ENCODE measurements at regions not wholly inside any gene's neighbourhood (a gene's known extent, or its start where the extent isn't known, plus 50 kb on each side); places are given as distances from the start of the nearest gene placed in this dataset.
A peak's percentile ranks its signal among the peaks of the same experiment; 100 is the strongest.

GRCh38 chr20:39103305-39103704, 141.2 kb downstream of the DHX35 start:
- CTCF ChIA-PET (ENCODE audit: partially characterized antibody): interaction anchor here (1.1 to 4.9 kb wide), 6 partner anchors 8 to 54 kb away, joined by 3 to 30 read pairs (median 4); no protein-coding TSS in a partner anchor
- no peak for DNase-seq (ENCODE audit: low read depth in 1 of 2, low spot score in 2 of 2)
- Histone ChIP-seq H2BK12ac (ENCODE audit: low read depth, low read length) (no peak overlapping the region), H3K9me3 (ENCODE audit: insufficient read depth in 2 of 2, low read depth in 1 of 2, low read length in 1 of 2) (peaks cover 0 to 4% of the 10 kb centered on the region in 2 experiments; a peak in 2 of 4 replicates), H4K91ac (replicated peaks; ENCODE audit: insufficient read length, low read length) (peak overlapping the region; percentile 37), H3K4me3 (ENCODE audit: extremely low read depth in 1 of 4, insufficient read depth in 2 of 4, low read depth in 3 of 4, low read length in 4 of 4) (no peak overlapping the region), H3K23ac (ENCODE audit: insufficient read length) (no peak overlapping the region), H3K4me2 (ENCODE audit: insufficient read depth in 1 of 2, low read depth in 2 of 2, low read length in 2 of 2) (no peak overlapping the region), H2AK5ac (ENCODE audit: low read depth, low read length) (no peak overlapping the region), H3K23me2 (ENCODE audit: low read depth, low read length) (peaks cover 3% of the 10 kb centered on the region; the same call in 1 of the 2 replicates), H3K9ac (replicated peaks in 1 of 4; ENCODE audit: extremely low read depth in 1 of 4, low read depth in 3 of 4, low read length in 3 of 4) (no peak overlapping the region), H4K20me1 (replicated peaks in 1 of 2; ENCODE audit: control insufficient read depth in 1 of 2, insufficient read depth in 2 of 2, low read length in 2 of 2) (peaks cover 0 to 3% of the 10 kb centered on the region in 2 experiments), H4K5ac (ENCODE audit: insufficient read length, low read depth, low read length) (no peak overlapping the region), H3K18ac (ENCODE audit: extremely low read depth, low read length) (no peak overlapping the region), H3K79me2 (ENCODE audit: control insufficient read depth in 1 of 2, insufficient read depth in 2 of 2, low read length in 2 of 2) (no peaks in the 10 kb centered on the region), H3K27ac (ENCODE audit: low read depth, low read length) (no peak overlapping the region), H2BK5ac (ENCODE audit: low read depth, low read length) (no peak overlapping the region), H2BK120ac (replicated peaks; ENCODE audit: low read depth, low read length) (no peak overlapping the region), H3K36me3 (ENCODE audit: control insufficient read depth in 2 of 4, insufficient read depth in 4 of 4, low read length in 3 of 4) (no peaks in the 10 kb centered on the region), H4K8ac (ENCODE audit: extremely low read depth, insufficient read depth, low read length) (no peak overlapping the region), H3K14ac (ENCODE audit: insufficient read length) (no peak overlapping the region), H3K4ac (replicated peaks; ENCODE audit: insufficient read length, low read depth, low read length) (no peak overlapping the region), H2BK20ac (ENCODE audit: low read length) (no peak overlapping the region), H3K56ac (replicated peaks; ENCODE audit: insufficient read length, low read depth, low read length) (no peak overlapping the region), H3K79me1 (ENCODE audit: low read depth, low read length) (no peaks in the 10 kb centered on the region), H2BK15ac (ENCODE audit: low read length) (no peak overlapping the region), H2AFZ (ENCODE audit: low read length) (no peak overlapping the region), H3K4me1 (replicated peaks in 1 of 4; ENCODE audit: control insufficient read depth in 3 of 4, insufficient read depth in 4 of 4, low read length in 3 of 4) (no peaks in the 10 kb centered on the region), H3K27me3 (replicated peaks in 1 of 4; ENCODE audit: control insufficient read depth in 3 of 4, extremely low read depth in 1 of 4, insufficient read depth in 3 of 4, low read length in 3 of 4) (no peaks in the 10 kb centered on the region)
- POLR2A ChIA-PET (ENCODE audit: partially characterized antibody): no interaction called here
- WGBS, 2 experiments (ENCODE audit: extremely low coverage in 1 of 2, insufficient coverage in 1 of 2, insufficient read length in 1 of 2, insufficient replicate concordance in 2 of 2, low coverage in 1 of 2, low lambda C conversion rate in 2 of 2, missing lambda C conversion rate in 1 of 2): 87 to 100% methylated on average over 2 to 4 of the region's 4 CpGs
- FAIRE-seq: no peak
- no peak for TF ChIP-seq CHD1 (IDR thresholded peaks at IDR 0.05; ENCODE audit: low read depth, low read length)
- TF ChIP-seq HDAC2 (IDR thresholded peaks at IDR 0.05; ENCODE audit: borderline replicate concordance in 1 of 2, low read depth in 2 of 2, low read length in 2 of 2): no peak
- TF ChIP-seq TAF1 (IDR thresholded peaks at IDR 0.05; ENCODE audit: low read depth, low read length): no peak
